Activated T-cell treated with anti-CD3 and anti-CD28 coated beads for 24 hours (primary cell): ENCODE measurements at regions not wholly inside any gene's neighbourhood (a gene's known extent, or its start where the extent isn't known, plus 50 kb on each side); places are given as distances from the start of the nearest gene placed in this dataset.

Experiments
- DNase-seq: peaks from one replicate; pipeline ENCODE4 v3.0.0-alpha.2; 2020; ENCODE audit warnings: low read depth

DNA sequence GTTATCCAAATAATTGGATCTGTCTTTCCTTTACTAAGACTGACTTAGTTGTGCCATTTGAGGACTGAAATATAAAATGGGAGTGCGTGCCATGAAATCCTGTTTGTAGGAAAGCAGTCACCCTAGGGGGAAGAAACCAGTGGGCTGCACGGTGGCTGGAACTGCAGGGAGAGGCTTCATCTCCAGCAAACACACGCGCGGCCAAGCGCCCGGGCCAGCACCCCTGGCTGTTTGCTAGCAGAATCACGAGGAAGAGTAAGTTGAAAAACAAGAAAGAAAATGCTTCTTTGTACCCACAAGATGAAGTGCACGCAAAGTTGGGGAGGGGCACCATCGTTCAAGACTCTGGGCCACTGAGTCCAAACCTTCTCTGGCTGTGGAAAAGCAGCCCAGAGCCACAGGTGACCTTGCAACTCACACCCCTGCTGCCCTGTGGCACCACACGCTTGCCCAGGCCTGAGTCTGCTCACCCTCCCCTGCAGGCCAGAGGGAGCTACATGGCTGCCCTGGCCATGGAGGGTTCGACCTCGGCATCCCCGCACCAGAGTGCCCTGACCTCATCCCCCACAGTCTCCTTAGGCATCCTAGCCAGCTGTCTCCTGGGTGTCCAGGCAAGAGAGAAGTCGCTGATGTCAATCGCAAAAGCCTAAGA, 55.2 kb downstream of the IRX2 start:
- DNase-seq, result no peak

DNA sequence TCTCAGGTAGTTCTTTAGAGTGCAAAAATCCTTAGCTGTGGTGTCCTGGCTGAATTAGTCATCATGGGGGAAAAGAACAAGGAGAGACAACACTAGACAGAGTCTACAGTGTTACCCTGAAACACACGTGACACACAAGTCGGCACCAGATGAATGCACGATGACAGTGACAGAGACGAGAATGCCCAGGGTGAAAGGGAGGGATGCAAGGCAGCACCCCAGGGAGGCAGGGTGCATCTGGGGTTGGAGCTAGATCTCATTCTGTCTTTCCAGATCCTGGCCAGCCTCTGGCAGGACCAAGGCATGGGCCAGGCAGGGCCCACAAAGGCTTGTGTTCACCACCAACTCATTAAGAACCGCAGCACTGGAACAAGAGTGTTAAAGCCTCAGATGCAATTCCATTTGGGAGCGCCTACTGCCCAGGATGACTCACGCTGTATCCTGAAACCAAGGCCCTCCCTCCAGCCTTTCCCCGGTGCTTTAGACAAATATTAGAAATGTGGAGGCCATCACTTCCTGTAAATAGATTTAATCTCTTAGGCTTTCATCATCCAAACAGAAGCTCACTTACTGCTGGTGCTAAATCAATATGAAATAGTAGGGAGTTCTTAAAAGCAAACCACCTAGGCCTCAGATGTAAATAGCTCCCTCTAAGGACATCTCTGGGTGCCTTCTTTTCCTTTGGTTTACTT, 56.1 kb downstream of the IRX2 start:
- no peak for DNase-seq

- no peak for DNase-seq
These were observed 59.9 kb downstream of the IRX2 start for GRCh38 chr5:2691530-2691929.

DNA sequence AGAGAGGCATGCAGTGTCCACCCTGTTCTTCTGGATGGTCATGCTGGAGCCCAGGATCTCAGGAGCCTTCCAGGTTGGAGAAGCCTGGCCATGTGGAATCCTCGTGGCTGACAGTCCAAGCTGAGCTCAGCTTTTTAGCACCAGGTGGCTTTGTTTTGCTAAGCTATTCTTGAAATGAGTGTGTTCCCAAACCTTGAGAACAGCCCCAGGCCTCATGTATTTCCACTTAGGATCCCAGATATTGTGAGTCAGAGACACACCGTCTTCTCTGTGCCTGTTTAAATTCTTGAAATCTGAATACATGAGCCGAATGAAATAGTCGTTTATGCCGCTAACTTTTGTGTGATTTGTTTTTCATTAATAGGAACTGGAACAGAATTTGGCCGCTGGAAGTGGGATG, 61.2 kb downstream of the IRX2 start:
- no peak for DNase-seq

DNA sequence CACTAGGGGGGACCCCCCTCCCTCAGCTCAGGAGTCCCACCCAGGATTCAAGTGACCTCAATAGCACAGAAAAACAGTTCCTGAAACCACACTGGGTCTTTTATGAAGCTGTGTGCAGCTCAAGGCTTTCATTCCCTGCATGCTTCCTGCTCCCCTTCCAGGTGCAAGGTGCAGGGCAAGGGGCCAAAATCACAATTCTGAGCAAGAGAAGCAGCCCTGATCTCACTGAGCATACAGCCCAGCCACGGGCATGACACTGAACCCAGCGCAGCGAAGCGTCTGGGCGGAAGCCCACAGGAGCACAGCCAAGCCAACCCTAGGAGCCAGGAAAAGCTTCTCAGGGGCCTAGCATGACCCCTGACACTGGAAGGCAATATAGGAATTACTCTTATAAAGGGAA, 62.9 kb downstream of the IRX2 start:
- no peak for DNase-seq

DNA sequence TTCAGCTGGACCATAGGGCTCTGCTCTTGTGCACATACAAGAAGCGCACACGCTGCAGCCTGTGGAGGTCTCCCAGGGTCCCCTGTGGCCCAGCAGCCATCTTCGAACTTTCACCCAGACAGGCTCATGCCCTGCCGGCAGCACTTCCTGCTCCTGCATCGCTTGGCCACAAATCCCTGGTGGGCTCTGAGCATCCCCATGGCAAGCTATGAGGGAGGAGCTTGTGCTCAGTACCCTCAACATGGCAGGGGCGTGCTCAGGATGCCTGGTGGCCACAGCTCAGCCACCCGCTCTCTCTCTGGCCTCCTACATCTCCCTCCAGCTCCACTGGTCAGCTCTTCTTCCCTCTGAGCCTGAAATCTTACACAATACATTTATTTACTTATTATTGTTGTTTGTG, 63.7 kb downstream of the IRX2 start:
- DNase-seq, result no peak

GRCh38 chr5:2686321-2687124, 65.0 kb downstream of the IRX2 start:
- DNase-seq, result no peak

GRCh38 chr5:2685651-2686272, 65.7 kb downstream of the IRX2 start:
- no peak for DNase-seq

GRCh38 chr5:2684606-2685005, 66.9 kb downstream of the IRX2 start:
- no peak for DNase-seq

DNA sequence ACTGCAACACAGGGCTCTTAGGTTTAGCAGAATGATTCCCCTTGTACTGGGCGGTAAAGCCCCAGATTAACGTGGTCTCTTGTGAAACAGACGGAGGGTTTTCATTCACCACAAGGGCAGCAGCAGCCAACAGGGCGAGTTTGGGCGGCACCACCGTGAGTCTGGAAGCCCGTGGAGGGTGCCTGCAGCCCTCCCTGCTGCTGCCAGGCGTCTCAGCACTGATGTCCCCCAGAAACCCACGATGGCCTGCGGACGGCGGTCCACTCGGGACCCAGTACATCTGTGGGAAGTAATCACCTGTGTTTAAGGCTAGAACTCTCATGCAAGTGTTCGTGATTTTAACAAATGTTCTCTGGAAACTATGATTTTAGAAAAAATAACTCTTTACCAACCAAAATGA, 67.8 kb downstream of the IRX2 start:
- DNase-seq, result no peak

DNA sequence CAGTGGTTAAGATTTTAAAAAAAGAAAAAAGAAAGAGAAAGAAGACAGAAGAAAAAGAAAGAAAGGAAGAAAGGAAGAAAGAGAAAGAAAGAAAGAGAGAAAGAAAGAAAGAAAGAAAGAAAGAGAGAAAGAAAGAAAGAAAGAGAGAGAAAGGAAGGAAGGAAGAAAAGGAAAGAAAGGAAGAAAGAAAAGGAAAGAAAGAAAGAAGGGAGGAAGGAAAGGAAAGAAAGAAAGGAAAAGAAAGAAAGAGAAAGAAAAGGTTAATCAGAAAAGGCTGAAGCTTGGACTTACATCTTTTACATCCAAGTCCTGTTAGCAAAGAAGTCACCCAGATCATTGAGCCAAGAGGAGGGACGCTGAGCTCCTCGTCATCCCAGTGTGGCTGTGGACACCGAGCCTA, 70.0 kb downstream of the IRX2 start:
- no peak for DNase-seq

- DNase-seq, result no peak
These were observed 70.5 kb downstream of the IRX2 start for GRCh38 chr5:2680979-2681378.

GRCh38 chr5:2677689-2678088, 73.8 kb downstream of the IRX2 start:
- no peak for DNase-seq

- no peak for DNase-seq
These were observed 75.9 kb downstream of the IRX2 start for GRCh38 chr5:2675548-2675947.

DNA sequence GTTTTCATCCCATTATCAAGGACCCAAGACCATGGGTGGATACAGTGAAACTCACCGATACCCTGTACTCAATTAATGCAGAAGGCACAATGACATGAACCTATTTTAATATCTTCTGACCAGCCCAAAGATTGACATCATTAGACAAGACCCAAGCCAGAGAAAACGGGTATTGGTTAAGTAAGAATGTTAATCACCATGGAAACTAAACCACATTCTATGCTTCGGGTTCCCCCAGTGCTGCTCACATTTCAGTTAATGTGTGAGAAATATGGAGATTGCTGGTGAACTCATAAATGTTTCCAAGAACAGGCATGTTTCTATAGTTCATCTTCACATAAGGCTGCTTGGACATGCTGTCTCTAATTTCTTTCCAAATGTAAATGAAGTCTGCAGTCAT, 77.0 kb downstream of the IRX2 start:
- DNase-seq, result no peak

DNA sequence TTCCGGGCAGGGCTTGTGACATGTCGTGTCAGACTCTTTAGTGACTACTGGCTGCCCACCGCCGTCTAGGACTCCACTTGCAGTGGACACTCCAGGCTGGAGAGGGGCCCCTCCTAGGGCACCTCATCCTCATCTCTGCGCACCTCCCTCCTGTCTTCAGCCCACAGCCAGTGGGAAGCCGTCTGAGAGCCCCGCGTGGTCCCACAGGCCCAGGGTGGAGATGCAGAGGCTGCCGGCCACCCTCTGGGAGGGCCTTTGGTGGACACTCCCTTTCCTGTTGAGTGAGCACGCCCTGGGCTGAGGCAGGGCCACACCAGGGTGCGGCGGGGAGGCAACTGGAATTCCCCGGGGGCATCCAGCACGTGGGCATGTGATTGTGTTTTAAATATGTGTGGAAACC, 80.5 kb downstream of the IRX2 start:
- no peak for DNase-seq

GRCh38 chr5:2669913-2670312, 81.6 kb downstream of the IRX2 start:
- no peak for DNase-seq

- no peak for DNase-seq
These were observed 82.2 kb downstream of the IRX2 start for GRCh38 chr5:2669259-2669658.

DNA sequence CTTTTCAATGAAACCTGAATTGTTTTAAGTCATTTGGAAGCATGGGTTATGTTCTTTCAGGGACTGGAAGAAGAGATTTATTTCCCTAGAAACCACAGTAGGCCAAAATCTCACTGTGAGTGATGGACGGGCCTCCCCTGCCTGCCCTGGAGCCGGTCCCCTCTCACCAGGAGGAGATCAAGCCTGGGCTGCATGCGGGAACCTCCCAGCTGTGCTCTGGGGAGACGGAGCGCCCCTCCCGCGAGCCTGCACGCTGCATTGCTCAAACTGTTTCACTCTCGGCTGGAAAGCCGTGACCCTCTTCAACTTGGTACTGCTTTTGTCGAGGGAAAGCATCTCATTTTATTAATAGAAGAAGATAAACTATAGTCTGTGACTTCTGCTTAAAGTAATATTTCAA, 85.4 kb downstream of the IRX2 start:
- no peak for DNase-seq

- DNase-seq, result no peak
These were observed 88.0 kb downstream of the IRX2 start for GRCh38 chr5:2663489-2663888.

- DNase-seq, result no peak
These were observed 91.2 kb downstream of the IRX2 start for GRCh38 chr5:2660315-2660714.

- no peak for DNase-seq
These were observed 92.5 kb downstream of the IRX2 start for GRCh38 chr5:2658881-2659470.
